Thoracic aorta (tissue), 2 donors: ENCODE measurements at regions not wholly inside any gene's neighbourhood (a gene's known extent, or its start where the extent isn't known, plus 50 kb on each side); places are given as distances from the start of the nearest gene placed in this dataset.

ENCODE experiments used
- ATAC-seq: fragments of 150-250 bp; one replicate; pipeline ENCODE4 v1.8.0; 2017; ENCODE audit warnings: low read depth; ENCODE audit not compliant: insufficient number of reproducible peaks, low FRiP score
- DNase-seq: peaks from one replicate; pipeline ENCODE4 v3.0.0-alpha.2; 2020; ENCODE audit warnings: low spot score
- H3K27ac ChIP-seq, 2 donors: fragments of 200-600 bp; sonication (generic); 1 replicate in 1 of 2; 2 replicates in 1 of 2; pipeline ENCODE4 v1.5.1; 2016; ENCODE audit warnings: mild to moderate bottlenecking in 2 of 2, moderate library complexity in 2 of 2
- H3K27me3 ChIP-seq: fragments of 200-600 bp; sonication (generic); replicated peaks from 2 replicates; pipeline ENCODE4 v1.6.0; 2016; ENCODE audit warnings: mild to moderate bottlenecking; ENCODE audit not compliant: insufficient read depth
- H3K36me3 ChIP-seq: fragments of 200-600 bp; sonication (generic); one replicate; pipeline ENCODE4 v1.5.1; 2016
- H3K4me1 ChIP-seq, 2 donors: fragments of 200-600 bp; sonication (generic); 1 replicate in 1 of 2; 2 replicates in 1 of 2; pipeline versions ENCODE4 v1.5.1 to v1.6.0; 2016; ENCODE audit warnings: low read depth in 2 of 2, mild to moderate bottlenecking in 1 of 2; ENCODE audit not compliant: control insufficient read depth in 1 of 2
- H3K4me3 ChIP-seq: fragments of 200-600 bp; sonication (generic); 2 replicates; pipeline ENCODE4 v1.5.1; 2016; ENCODE audit warnings: mild to moderate bottlenecking
- H3K9me3 ChIP-seq: fragments of 200-600 bp; sonication (generic); 2 replicates; pipeline ENCODE4 v1.5.1; 2016
- TF ChIP-seq, protein P1 (sequence below): fragments of 200-600 bp; sonication (generic); IDR thresholded peaks from one replicate; pipeline ENCODE4 v1.5.1; 2019; ENCODE audit warnings: antibody characterized with exemption

DNA sequence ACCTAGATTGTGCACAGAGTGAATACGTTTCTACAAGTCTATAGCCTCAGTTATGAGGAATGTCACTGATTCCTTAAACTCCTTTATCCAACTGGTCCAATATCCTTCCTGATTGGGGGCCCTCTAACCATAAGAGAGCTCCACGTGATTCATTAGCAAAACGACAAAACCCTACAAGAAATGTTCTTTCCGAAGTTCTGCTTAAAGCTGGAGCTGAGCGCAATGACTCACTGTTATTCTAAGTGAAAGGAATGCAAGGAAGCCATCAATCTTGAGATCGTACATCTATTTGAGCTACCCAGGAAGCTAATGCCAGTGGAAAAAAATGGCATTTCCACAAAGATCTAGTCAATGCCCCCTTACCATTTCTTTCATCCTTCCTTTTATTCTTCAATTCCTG lies 354.9 kb upstream of the CDH20 start:
- Histone ChIP-seq H3K9me3 (no peaks in the 10 kb centered on the region), H3K4me1 (peaks cover 20 to 46% of the 10 kb centered on the region in 2 donors), H3K27ac (peak overlapping the region in 1 of 2 donors; percentile 45), H3K4me3 (no peak overlapping the region), H3K27me3 (no peaks in the 10 kb centered on the region), H3K36me3 (no peaks in the 10 kb centered on the region)
- peak; percentile 80 for ATAC-seq
- DNase-seq: no peak
- TF ChIP-seq, protein P1, sequence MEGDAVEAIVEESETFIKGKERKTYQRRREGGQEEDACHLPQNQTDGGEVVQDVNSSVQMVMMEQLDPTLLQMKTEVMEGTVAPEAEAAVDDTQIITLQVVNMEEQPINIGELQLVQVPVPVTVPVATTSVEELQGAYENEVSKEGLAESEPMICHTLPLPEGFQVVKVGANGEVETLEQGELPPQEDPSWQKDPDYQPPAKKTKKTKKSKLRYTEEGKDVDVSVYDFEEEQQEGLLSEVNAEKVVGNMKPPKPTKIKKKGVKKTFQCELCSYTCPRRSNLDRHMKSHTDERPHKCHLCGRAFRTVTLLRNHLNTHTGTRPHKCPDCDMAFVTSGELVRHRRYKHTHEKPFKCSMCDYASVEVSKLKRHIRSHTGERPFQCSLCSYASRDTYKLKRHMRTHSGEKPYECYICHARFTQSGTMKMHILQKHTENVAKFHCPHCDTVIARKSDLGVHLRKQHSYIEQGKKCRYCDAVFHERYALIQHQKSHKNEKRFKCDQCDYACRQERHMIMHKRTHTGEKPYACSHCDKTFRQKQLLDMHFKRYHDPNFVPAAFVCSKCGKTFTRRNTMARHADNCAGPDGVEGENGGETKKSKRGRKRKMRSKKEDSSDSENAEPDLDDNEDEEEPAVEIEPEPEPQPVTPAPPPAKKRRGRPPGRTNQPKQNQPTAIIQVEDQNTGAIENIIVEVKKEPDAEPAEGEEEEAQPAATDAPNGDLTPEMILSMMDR: no peak

- DNase-seq (no peak), ATAC-seq (no peak)
- H3K27me3 ChIP-seq: no peaks in the 10 kb centered on the region
- H3K4me3 ChIP-seq: no peak overlapping the region
- no peaks in the 10 kb centered on the region for H3K9me3 ChIP-seq
- TF ChIP-seq, protein P1: no peak
- peaks cover 20 to 46% of the 10 kb centered on the region in 2 donors for H3K4me1 ChIP-seq
- no peak overlapping the region for H3K27ac ChIP-seq
- no peaks in the 10 kb centered on the region for H3K36me3 ChIP-seq
Measured at GRCh38 chr18:60980422-60981005, 352.7 kb upstream of the CDH20 start.

DNA sequence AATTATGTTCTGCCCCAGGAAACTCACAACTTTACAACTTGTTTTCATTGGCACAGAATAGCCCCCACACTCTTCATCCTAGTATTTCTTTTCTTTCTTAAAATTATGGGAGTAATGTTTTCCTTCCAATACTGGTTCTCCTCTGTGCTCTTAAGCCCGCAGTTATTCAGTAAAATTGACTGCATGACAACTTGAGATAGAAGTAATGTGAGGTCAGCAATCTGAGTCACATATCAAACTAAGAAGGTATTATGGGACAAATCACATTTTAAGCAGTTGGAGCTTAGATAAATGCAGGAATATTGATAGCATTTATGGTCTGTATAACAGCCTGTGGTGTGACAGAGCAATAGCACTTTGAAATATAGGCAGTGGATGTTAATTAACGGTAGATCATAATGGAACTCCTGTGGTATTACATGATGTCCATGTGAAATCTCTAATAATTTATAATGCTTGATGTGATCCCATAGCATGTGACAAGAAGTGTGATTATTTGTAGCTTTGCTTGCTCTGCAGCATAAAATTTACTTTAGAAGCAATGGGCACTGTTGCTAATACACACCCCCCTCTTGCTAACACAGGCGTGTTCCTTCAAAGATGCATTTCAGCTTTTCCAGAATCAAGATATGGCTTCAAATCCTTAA lies 351.4 kb upstream of the CDH20 start:
- Histone ChIP-seq H3K4me3 (peak overlapping the region; percentile 47), H3K4me1 (peaks cover 20 to 46% of the 10 kb centered on the region in 2 donors), H3K27ac (peak overlapping the region in 1 of 2 donors; percentile 19), H3K9me3 (no peaks in the 10 kb centered on the region), H3K36me3 (no peaks in the 10 kb centered on the region), H3K27me3 (no peaks in the 10 kb centered on the region)
- ATAC-seq (no peak), DNase-seq (no peak)
- TF ChIP-seq, protein P1: no peak

DNA sequence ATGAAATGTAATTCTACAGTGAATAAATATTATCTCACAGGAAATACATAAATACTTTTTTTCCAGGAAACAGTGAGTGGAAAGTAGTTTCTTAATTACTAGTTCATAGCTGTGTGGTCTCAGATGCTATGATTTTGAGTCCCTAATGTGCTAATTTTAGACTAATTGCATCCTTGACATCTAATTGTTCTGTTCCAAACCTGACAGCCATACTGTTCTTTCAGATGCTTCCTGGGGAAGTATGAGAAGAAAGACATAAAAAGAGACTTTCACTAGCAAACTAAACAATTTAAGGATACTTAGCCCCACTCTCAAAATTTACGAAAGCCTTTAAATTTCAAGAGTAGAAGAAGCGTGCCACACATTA lies 350.9 kb upstream of the CDH20 start:
- peaks cover 20 to 46% of the 10 kb centered on the region in 2 donors for H3K4me1 ChIP-seq
- no peak overlapping the region for H3K4me3 ChIP-seq
- TF ChIP-seq, protein P1: no peak
- no peaks in the 10 kb centered on the region for H3K9me3 ChIP-seq
- no peaks in the 10 kb centered on the region for H3K27me3 ChIP-seq
- no peaks in the 10 kb centered on the region for H3K36me3 ChIP-seq
- ATAC-seq: no peak
- H3K27ac ChIP-seq: no peak overlapping the region
- DNase-seq: no peak

- H3K4me3 ChIP-seq: no peak overlapping the region
- no peaks in the 10 kb centered on the region for H3K27me3 ChIP-seq
- ATAC-seq (no peak), DNase-seq (no peak)
- H3K27ac ChIP-seq: no peak overlapping the region
- TF ChIP-seq, protein P1: no peak
- no peaks in the 10 kb centered on the region for H3K36me3 ChIP-seq
- H3K9me3 ChIP-seq: no peaks in the 10 kb centered on the region
- peaks cover 19 to 41% of the 10 kb centered on the region in 2 donors for H3K4me1 ChIP-seq
Measured at GRCh38 chr18:60982928-60983327, 350.3 kb upstream of the CDH20 start.
